ENCODE measurements at regions not wholly inside any gene's neighbourhood (a gene's known extent, or its start where the extent isn't known, plus 50 kb on each side); places are given as distances from the start of the nearest gene placed in this dataset.
"Not testable (repeated sequence)": the region's sequence is repeated elsewhere in the genome, so short reads cannot be mapped to it uniquely, and the experiment has no call there.

GRCh38 chr1:30135698-30136097, 587.7 kb downstream of the MATN1 start:
- no peak for DNase-seq (ENCODE audit: extremely low spot score)
- Histone ChIP-seq H3K27ac (replicated peaks in 1 of 4) (no peak overlapping the region), H3K4me1 (no peaks in the 10 kb centered on the region), H3K36me3 (no peaks in the 10 kb centered on the region), H3K4me3 (no peak overlapping the region), H3K27me3 (peaks cover 0 to 14% (median 0%) of the 10 kb centered on the region in 4 donors), H3K9me3 (no peaks in the 10 kb centered on the region)
- TF ChIP-seq, protein P1, sequence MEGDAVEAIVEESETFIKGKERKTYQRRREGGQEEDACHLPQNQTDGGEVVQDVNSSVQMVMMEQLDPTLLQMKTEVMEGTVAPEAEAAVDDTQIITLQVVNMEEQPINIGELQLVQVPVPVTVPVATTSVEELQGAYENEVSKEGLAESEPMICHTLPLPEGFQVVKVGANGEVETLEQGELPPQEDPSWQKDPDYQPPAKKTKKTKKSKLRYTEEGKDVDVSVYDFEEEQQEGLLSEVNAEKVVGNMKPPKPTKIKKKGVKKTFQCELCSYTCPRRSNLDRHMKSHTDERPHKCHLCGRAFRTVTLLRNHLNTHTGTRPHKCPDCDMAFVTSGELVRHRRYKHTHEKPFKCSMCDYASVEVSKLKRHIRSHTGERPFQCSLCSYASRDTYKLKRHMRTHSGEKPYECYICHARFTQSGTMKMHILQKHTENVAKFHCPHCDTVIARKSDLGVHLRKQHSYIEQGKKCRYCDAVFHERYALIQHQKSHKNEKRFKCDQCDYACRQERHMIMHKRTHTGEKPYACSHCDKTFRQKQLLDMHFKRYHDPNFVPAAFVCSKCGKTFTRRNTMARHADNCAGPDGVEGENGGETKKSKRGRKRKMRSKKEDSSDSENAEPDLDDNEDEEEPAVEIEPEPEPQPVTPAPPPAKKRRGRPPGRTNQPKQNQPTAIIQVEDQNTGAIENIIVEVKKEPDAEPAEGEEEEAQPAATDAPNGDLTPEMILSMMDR (IDR thresholded peaks at IDR 0.05), result no peak
- TF ChIP-seq POLR2AphosphoS5 (IDR thresholded peaks at IDR 0.05) (no peak), EP300 (IDR thresholded peaks at IDR 0.05) (no peak), POLR2A (IDR thresholded peaks at IDR 0.05; ENCODE audit: low read depth) (no peak)
- intact Hi-C loops (cut with DNase I), result no loop called here
- 75% methylated on average over 4 of the region's 4 CpGs for WGBS

DNA sequence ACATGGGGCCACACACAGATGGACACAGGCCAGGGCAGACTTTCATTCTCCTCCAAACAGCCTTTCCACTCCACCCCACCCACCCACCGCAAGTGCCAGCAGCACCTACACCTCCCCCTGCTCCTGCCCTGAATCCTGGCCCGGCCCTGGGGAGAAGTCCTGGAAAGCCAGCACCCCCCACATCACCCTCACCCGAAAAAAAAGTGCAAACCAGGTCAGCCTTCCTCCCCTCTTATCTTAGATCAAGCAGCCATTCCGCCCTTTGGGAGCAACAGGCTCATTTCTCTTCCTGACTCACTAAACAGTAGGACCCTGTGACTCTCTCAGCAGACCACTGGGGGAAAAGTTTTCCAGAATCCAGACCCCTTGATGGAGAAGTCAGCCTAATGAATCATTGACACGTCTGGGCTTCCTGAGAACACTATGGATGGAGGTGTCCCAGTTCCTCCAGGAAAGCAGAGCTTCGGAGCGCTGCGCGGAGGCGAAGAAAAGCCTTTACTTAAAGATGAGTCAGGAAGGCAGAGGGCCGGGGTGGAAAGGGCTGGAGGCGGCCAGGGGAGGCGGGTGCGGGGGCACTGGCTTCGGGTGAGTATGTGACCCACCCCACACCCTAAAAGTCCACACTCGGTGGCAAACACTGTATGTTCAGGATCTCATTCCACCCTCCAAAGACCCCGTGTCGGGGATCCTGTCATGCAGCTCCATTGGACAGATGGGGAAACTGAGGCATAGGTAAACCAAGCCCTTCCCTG, 588.7 kb downstream of the MATN1 start:
- Histone ChIP-seq H3K4me1 (peaks cover 0 to 1% (median 0%) of the 10 kb centered on the region in 4 donors), H3K27ac (replicated peaks in 1 of 4) (no peak overlapping the region), H3K27me3 (peaks cover 0 to 23% (median 0%) of the 10 kb centered on the region in 4 donors), H3K9me3 (no peaks in the 10 kb centered on the region), H3K36me3 (no peaks in the 10 kb centered on the region), H3K4me3 (no peak overlapping the region)
- TF ChIP-seq POLR2AphosphoS5 (IDR thresholded peaks at IDR 0.05), result no peak
- TF ChIP-seq EP300 (IDR thresholded peaks at IDR 0.05), result no peak
- TF ChIP-seq POLR2A (IDR thresholded peaks at IDR 0.05; ENCODE audit: low read depth), result no peak
- TF ChIP-seq, protein P1 (IDR thresholded peaks at IDR 0.05), result no peak
- 83% methylated on average over 17 of the region's 18 CpGs for WGBS
- no peak for DNase-seq (ENCODE audit: extremely low spot score)
- intact Hi-C loops (cut with DNase I), result no loop called here

DNA sequence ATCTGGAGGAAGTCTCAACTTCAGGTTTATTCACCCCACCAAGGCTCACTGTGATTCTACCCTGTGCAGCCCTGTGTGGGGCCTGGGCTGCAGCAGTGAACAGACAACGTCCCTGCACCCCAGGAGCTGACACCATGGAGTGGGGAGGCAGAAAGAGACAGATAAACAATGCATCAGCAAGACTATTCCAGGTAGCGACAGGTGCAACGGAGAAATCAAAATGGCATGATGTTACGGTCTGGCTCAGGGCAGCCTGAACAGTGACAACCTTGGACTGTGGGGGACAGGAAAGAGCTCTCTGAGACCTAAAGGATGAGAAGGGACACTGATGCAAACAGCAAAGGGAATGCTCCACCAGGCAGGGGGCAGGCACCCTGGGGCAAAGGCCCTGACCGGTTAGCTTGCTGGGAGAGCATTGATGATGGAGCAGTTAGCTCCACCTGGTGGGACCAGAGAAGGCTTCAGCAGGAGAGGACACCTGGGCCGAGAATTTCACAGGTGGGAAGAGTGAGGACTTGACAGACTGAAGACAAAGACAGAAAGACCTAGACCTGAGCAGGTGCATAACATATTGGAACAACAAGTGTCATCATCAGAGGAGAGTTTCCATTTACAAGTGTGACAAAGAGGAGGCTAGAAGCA, 589.9 kb downstream of the MATN1 start:
- DNase-seq (ENCODE audit: extremely low spot score), result no peak
- peaks cover 0 to 4% (median 0%) of the 10 kb centered on the region in 4 donors for H3K4me1 ChIP-seq
- no peak overlapping the region for H3K27ac ChIP-seq (replicated peaks in 1 of 4)
- no peak overlapping the region for H3K4me3 ChIP-seq
- intact Hi-C loops (cut with DNase I), result no loop called here
- no peak for TF ChIP-seq POLR2AphosphoS5 (IDR thresholded peaks at IDR 0.05)
- TF ChIP-seq, protein P1 (IDR thresholded peaks at IDR 0.05), result no peak
- TF ChIP-seq EP300 (IDR thresholded peaks at IDR 0.05), result no peak
- no peak for TF ChIP-seq POLR2A (IDR thresholded peaks at IDR 0.05; ENCODE audit: low read depth)
- WGBS, result 91% methylated on average over 6 of the region's 6 CpGs
- peaks cover 0 to 29% (median 0%) of the 10 kb centered on the region in 4 donors for H3K27me3 ChIP-seq
- H3K36me3 ChIP-seq, result no peaks in the 10 kb centered on the region
- H3K9me3 ChIP-seq, result no peaks in the 10 kb centered on the region

DNA sequence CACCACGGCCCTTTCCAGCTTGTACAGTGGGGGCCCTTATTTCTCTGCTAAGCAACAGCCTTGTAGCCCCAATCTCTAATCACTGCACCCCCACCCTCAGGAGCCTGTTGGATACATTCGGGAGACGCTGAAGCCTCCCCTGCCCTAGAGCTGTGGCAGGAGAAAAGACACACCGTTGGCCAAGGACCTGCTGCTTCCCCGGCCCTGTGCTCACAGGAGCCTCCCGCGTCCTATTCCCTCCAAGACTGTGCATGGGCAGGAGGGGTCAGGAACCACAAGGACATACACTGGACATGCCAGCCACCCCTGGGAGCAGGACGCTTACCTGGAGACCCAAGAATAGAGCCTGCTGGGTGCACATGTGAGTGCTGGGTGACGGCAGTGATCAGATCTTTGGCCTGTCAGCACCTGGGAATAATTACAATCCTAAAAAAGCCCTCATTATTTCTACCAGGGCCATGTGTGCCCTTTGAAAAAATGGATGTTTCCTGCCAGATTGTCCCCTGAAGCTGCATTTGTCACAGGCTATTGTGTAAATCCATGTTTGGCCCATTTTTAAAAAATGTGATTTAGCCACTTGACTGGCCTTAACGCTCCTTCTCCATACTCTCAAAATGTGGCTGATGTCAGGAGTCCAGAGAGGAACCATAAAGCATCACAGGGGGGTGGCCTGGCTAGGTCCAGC, 590.6 kb downstream of the MATN1 start:
- no peak overlapping the region for H3K4me3 ChIP-seq
- H3K36me3 ChIP-seq, result no peaks in the 10 kb centered on the region
- TF ChIP-seq POLR2A (IDR thresholded peaks at IDR 0.05; ENCODE audit: low read depth), result no peak
- TF ChIP-seq, protein P1 (IDR thresholded peaks at IDR 0.05), result no peak
- TF ChIP-seq EP300 (IDR thresholded peaks at IDR 0.05), result no peak
- no peak for TF ChIP-seq POLR2AphosphoS5 (IDR thresholded peaks at IDR 0.05)
- DNase-seq (ENCODE audit: extremely low spot score), result no peak
- peaks cover 0 to 4% (median 0%) of the 10 kb centered on the region in 4 donors for H3K4me1 ChIP-seq
- H3K9me3 ChIP-seq, result no peaks in the 10 kb centered on the region
- H3K27ac ChIP-seq (replicated peaks in 1 of 4), result no peak overlapping the region
- peaks cover 0 to 36% (median 0%) of the 10 kb centered on the region in 4 donors for H3K27me3 ChIP-seq
- WGBS, result 73% methylated on average over 4 of the region's 10 CpGs
- intact Hi-C loops (cut with DNase I), result no loop called here

- peaks cover 0 to 47% (median 0%) of the 10 kb centered on the region in 4 donors for H3K27me3 ChIP-seq
- H3K27ac ChIP-seq (replicated peaks in 1 of 4); H3K4me1 ChIP-seq; DNase-seq (ENCODE audit: extremely low spot score); H3K4me3 ChIP-seq; intact Hi-C loops (cut with DNase I); H3K36me3 ChIP-seq; H3K9me3 ChIP-seq: not testable (repeated sequence)
- 65% methylated on average over 2 of the region's 2 CpGs for WGBS
These were observed 592.8 kb downstream of the MATN1 start for GRCh38 chr1:30130566-30130965.

Measured in esophagus muscularis mucosa (tissue), 4 donors.